ENCODE measurements at regions not wholly inside any gene's neighbourhood (a gene's known extent, or its start where the extent isn't known, plus 50 kb on each side); places are given as distances from the start of the nearest gene placed in this dataset.

GRCh38 chrX:122301491-122301890 is 882.6 kb upstream of the GRIA3 start:
- Histone ChIP-seq H3K27me3 (ENCODE audit: control insufficient read depth in 4 of 4, insufficient read depth in 4 of 4, low read length in 3 of 4) (no peaks in the 10 kb centered on the region), H3K4me3 (ENCODE audit: low read depth in 1 of 3, low read length in 3 of 3) (no peak overlapping the region), H3K36me3 (ENCODE audit: control insufficient read depth in 4 of 4, insufficient read depth in 3 of 4, low read depth in 1 of 4, low read length in 3 of 4) (no peaks in the 10 kb centered on the region), H3K27ac (ENCODE audit: low read depth in 1 of 2, low read length in 2 of 2) (no peak overlapping the region), H3K9me3 (ENCODE audit: control insufficient read depth in 4 of 4, low read length in 3 of 4) (no peaks in the 10 kb centered on the region), H3K9ac (ENCODE audit: low read depth in 1 of 2, low read length in 2 of 2) (no peak overlapping the region), H3K4me1 (ENCODE audit: control insufficient read depth in 4 of 4, insufficient read depth in 4 of 4, low read length in 3 of 4) (no peaks in the 10 kb centered on the region)
- TF ChIP-seq RXRA (IDR thresholded peaks at IDR 0.05): no peak
- TF ChIP-seq FOXA2 (IDR thresholded peaks at IDR 0.05): no peak
- TF ChIP-seq ZBTB33 (IDR thresholded peaks at IDR 0.05): no peak
- TF ChIP-seq JUND (IDR thresholded peaks at IDR 0.05): no peak
- TF ChIP-seq CTCF (IDR thresholded peaks at IDR 0.05; ENCODE audit: low read depth, low read length, missing input control): no peak
- TF ChIP-seq HNF4G (IDR thresholded peaks at IDR 0.05): no peak
- no peak for TF ChIP-seq MAX (IDR thresholded peaks at IDR 0.05)
- no peak for TF ChIP-seq HNF4A (conservative IDR thresholded peaks at IDR 0.05)
- no peak for TF ChIP-seq FOXA1 (IDR thresholded peaks at IDR 0.05)
- TF ChIP-seq YY1 (IDR thresholded peaks at IDR 0.05): no peak
- TF ChIP-seq REST (IDR thresholded peaks at IDR 0.05): no peak
- TF ChIP-seq ATF3 (IDR thresholded peaks at IDR 0.05): no peak
- no peak for TF ChIP-seq SP1 (IDR thresholded peaks at IDR 0.05)
- no peak for TF ChIP-seq NR2F2 (IDR thresholded peaks at IDR 0.05)
- TF ChIP-seq TAF1 (conservative IDR thresholded peaks at IDR 0.05): no peak
- TF ChIP-seq GABPA (IDR thresholded peaks at IDR 0.05 in 1 of 2, conservative IDR thresholded peaks at IDR 0.05 in 1 of 2): no peak
- no peak for TF ChIP-seq EGR1 (IDR thresholded peaks at IDR 0.05; ENCODE audit: low read depth in 2 of 2)
- no peak for TF ChIP-seq RAD21 (IDR thresholded peaks at IDR 0.05)
- no peak for DNase-seq (ENCODE audit: low spot score)

GRCh38 chrX:122303761-122304160 is 880.3 kb upstream of the GRIA3 start:
- Histone ChIP-seq H3K27me3 (ENCODE audit: control insufficient read depth in 4 of 4, insufficient read depth in 4 of 4, low read length in 3 of 4) (no peaks in the 10 kb centered on the region), H3K4me3 (ENCODE audit: low read depth in 1 of 3, low read length in 3 of 3) (no peak overlapping the region), H3K9ac (ENCODE audit: low read depth in 1 of 2, low read length in 2 of 2) (no peak overlapping the region), H3K9me3 (ENCODE audit: control insufficient read depth in 4 of 4, low read length in 3 of 4) (no peaks in the 10 kb centered on the region), H3K27ac (ENCODE audit: low read depth in 1 of 2, low read length in 2 of 2) (no peak overlapping the region), H3K36me3 (ENCODE audit: control insufficient read depth in 4 of 4, insufficient read depth in 3 of 4, low read depth in 1 of 4, low read length in 3 of 4) (no peaks in the 10 kb centered on the region), H3K4me1 (ENCODE audit: control insufficient read depth in 4 of 4, insufficient read depth in 4 of 4, low read length in 3 of 4) (no peaks in the 10 kb centered on the region)
- DNase-seq (ENCODE audit: low spot score): no peak
- no peak for TF ChIP-seq HNF4G (IDR thresholded peaks at IDR 0.05)
- no peak for TF ChIP-seq ATF3 (IDR thresholded peaks at IDR 0.05)
- TF ChIP-seq REST (IDR thresholded peaks at IDR 0.05): no peak
- TF ChIP-seq TAF1 (conservative IDR thresholded peaks at IDR 0.05): no peak
- no peak for TF ChIP-seq ZBTB33 (IDR thresholded peaks at IDR 0.05)
- TF ChIP-seq MAX (IDR thresholded peaks at IDR 0.05): no peak
- TF ChIP-seq FOXA2 (IDR thresholded peaks at IDR 0.05): no peak
- no peak for TF ChIP-seq FOXA1 (IDR thresholded peaks at IDR 0.05)
- TF ChIP-seq GABPA (IDR thresholded peaks at IDR 0.05 in 1 of 2, conservative IDR thresholded peaks at IDR 0.05 in 1 of 2): no peak
- no peak for TF ChIP-seq SP1 (IDR thresholded peaks at IDR 0.05)
